Medulla oblongata (tissue), 1 donor: ENCODE measurements at regions not wholly inside any gene's neighbourhood (a gene's known extent, or its start where the extent isn't known, plus 50 kb on each side); places are given as distances from the start of the nearest gene placed in this dataset.

ENCODE experiments used
- DNase-seq: peaks from one replicate; pipeline ENCODE4 v3.0.0-alpha.2; 2015; ENCODE audit errors: extremely low spot score

- no peak for DNase-seq
These were observed 139.2 kb downstream of the LINC00632 start for GRCh38 chrX:140848800-140849199.

GRCh38 chrX:140860718-140861117, 141.7 kb upstream of the SPANXB1 start:
- DNase-seq: no peak

- DNase-seq: no peak
These were observed 135.9 kb upstream of the SPANXB1 start for GRCh38 chrX:140866446-140866845.

GRCh38 chrX:140912606-140913005, 89.8 kb upstream of the SPANXB1 start:
- DNase-seq: no peak

GRCh38 chrX:140913802-140914501, 88.4 kb upstream of the SPANXB1 start:
- DNase-seq: no peak

GRCh38 chrX:140916872-140917271, 85.5 kb upstream of the SPANXB1 start:
- no peak for DNase-seq

GRCh38 chrX:140917354-140918115, 84.9 kb upstream of the SPANXB1 start:
- DNase-seq: no peak

- peak; percentile 35 for DNase-seq
These were observed 83.9 kb upstream of the SPANXB1 start for GRCh38 chrX:140918398-140919038.

GRCh38 chrX:140920416-140920815, 82.0 kb upstream of the SPANXB1 start:
- DNase-seq: no peak

GRCh38 chrX:140923118-140923517, 79.3 kb upstream of the SPANXB1 start:
- DNase-seq: no peak

GRCh38 chrX:140928739-140929138, 73.7 kb upstream of the SPANXB1 start:
- no peak for DNase-seq

GRCh38 chrX:140933016-140933415, 69.4 kb upstream of the SPANXB1 start:
- no peak for DNase-seq

- no peak for DNase-seq
These were observed 68.3 kb upstream of the SPANXB1 start for GRCh38 chrX:140933874-140934655.

- DNase-seq: no peak
These were observed 58.9 kb upstream of the SPANXB1 start for GRCh38 chrX:140943513-140943912.

GRCh38 chrX:140944710-140945109, 57.7 kb upstream of the SPANXB1 start:
- DNase-seq: no peak

- no peak for DNase-seq
These were observed 53.6 kb upstream of the SPANXB1 start for GRCh38 chrX:140948827-140949226.

- DNase-seq: no peak
These were observed 53.2 kb upstream of the SPANXB1 start for GRCh38 chrX:140949233-140949632.
